BE2C (cell line): ENCODE measurements at regions not wholly inside any gene's neighbourhood (a gene's known extent, or its start where the extent isn't known, plus 50 kb on each side); places are given as distances from the start of the nearest gene placed in this dataset.
A peak's percentile ranks its signal among the peaks of the same experiment; 100 is the strongest.
"Not testable (repeated sequence)": the region's sequence is repeated elsewhere in the genome, so short reads cannot be mapped to it uniquely, and the experiment has no call there.

Experiments used
- DNase-seq: peaks from one replicate; pipeline ENCODE4 v3.0.0-alpha.2; 2020
- H3K27me3 ChIP-seq: fragments of 250-450 bp; sonication (Bioruptor Pico); 2 replicates; pipeline ENCODE4 v1.5.1; 2020; ENCODE audit warnings: mild to moderate bottlenecking
- H3K36me3 ChIP-seq: fragments of 250-450 bp; sonication (Bioruptor Pico); 2 replicates; pipeline ENCODE4 v1.5.1; 2020; ENCODE audit warnings: mild to moderate bottlenecking
- H3K4me1 ChIP-seq: fragments of 250-450 bp; sonication (Bioruptor Pico); 2 replicates; pipeline ENCODE4 v1.5.1; 2020
- H3K4me3 ChIP-seq: 2 replicates; pipeline ENCODE4 v1.5.1; 2011; ENCODE audit warnings: low read depth, low read length
- H3K9me3 ChIP-seq: fragments of 250-450 bp; sonication (Bioruptor Pico); 2 replicates; pipeline ENCODE4 v1.5.1; 2020
- TF ChIP-seq, protein P1 (sequence below): IDR thresholded peaks from 2 replicates; pipeline ENCODE4 v1.5.1; 2012; ENCODE audit warnings: mild to moderate bottlenecking, low read depth, low read length

- H3K4me1 ChIP-seq: no peaks in the 10 kb centered on the region; the same call in 1 of the 2 replicates
- no peaks in the 10 kb centered on the region for H3K9me3 ChIP-seq
- H3K4me3 ChIP-seq: no peak overlapping the region
- DNase-seq: no peak
- H3K27me3 ChIP-seq: no peaks in the 10 kb centered on the region
- H3K36me3 ChIP-seq: no peaks in the 10 kb centered on the region
- TF ChIP-seq, protein P1, sequence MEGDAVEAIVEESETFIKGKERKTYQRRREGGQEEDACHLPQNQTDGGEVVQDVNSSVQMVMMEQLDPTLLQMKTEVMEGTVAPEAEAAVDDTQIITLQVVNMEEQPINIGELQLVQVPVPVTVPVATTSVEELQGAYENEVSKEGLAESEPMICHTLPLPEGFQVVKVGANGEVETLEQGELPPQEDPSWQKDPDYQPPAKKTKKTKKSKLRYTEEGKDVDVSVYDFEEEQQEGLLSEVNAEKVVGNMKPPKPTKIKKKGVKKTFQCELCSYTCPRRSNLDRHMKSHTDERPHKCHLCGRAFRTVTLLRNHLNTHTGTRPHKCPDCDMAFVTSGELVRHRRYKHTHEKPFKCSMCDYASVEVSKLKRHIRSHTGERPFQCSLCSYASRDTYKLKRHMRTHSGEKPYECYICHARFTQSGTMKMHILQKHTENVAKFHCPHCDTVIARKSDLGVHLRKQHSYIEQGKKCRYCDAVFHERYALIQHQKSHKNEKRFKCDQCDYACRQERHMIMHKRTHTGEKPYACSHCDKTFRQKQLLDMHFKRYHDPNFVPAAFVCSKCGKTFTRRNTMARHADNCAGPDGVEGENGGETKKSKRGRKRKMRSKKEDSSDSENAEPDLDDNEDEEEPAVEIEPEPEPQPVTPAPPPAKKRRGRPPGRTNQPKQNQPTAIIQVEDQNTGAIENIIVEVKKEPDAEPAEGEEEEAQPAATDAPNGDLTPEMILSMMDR: no peak
These were observed 415.1 kb downstream of the TMEM121 start for GRCh38 chr14:105941226-105942166.

DNA sequence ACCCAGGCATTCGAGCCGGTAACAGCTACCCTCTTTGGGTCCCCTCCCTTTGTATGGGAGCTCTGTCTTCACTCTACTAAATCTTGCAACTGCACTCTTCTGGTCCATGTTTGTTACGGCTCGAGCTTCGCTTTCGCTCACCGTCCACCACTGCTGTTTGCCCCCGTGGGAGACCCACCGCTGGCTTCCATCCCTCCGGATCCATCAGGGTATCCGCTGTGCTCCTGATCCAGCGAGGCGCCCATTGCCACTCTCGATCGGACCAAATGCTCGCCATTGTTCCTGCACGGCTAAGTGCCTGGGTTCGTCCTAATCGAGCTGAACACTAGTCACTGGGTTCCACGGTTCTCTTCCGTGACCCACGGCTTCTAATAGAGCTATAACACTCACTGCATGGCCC is 416.3 kb downstream of the TMEM121 start:
- not testable (repeated sequence) for H3K4me1 ChIP-seq, H3K4me3 ChIP-seq, H3K9me3 ChIP-seq, H3K27me3 ChIP-seq, H3K36me3 ChIP-seq, DNase-seq

DNA sequence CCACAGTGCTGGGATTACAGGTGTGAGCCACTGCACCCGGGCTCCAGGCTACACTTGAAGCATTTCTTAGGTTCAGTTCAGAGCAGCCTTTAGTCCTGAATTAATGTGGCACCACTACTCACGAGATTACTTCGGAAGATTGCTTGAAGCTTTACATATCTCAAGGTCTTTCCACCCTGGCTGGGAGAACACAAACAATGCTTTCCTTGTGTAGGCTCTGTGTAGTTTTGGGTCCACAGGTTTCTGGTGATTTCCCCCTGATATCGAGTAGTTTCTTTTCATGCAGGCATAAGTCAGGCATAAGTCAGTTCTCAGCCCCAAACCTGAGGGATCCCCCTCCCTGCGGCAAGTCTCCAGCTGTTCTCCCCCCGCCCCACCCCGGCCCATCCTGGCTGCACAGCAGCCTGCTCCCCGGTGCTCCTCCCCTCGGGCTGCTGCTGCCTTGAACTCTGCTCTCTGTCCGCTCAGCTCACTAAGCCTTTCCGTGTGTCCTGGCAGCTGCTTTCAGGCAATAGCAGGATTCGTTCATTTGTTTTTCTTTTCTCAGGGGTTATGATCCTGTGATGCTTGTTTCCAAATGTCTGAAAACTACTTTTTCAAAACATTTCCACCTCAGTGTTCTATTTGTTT is 417.7 kb downstream of the TMEM121 start:
- Histone ChIP-seq H3K36me3 (no peaks in the 10 kb centered on the region), H3K4me3 (no peak overlapping the region), H3K27me3 (no peaks in the 10 kb centered on the region), H3K9me3 (no peaks in the 10 kb centered on the region), H3K4me1 (no peaks in the 10 kb centered on the region; the same call in 1 of the 2 replicates)
- DNase-seq: no peak
- TF ChIP-seq, protein P1: no peak

DNA sequence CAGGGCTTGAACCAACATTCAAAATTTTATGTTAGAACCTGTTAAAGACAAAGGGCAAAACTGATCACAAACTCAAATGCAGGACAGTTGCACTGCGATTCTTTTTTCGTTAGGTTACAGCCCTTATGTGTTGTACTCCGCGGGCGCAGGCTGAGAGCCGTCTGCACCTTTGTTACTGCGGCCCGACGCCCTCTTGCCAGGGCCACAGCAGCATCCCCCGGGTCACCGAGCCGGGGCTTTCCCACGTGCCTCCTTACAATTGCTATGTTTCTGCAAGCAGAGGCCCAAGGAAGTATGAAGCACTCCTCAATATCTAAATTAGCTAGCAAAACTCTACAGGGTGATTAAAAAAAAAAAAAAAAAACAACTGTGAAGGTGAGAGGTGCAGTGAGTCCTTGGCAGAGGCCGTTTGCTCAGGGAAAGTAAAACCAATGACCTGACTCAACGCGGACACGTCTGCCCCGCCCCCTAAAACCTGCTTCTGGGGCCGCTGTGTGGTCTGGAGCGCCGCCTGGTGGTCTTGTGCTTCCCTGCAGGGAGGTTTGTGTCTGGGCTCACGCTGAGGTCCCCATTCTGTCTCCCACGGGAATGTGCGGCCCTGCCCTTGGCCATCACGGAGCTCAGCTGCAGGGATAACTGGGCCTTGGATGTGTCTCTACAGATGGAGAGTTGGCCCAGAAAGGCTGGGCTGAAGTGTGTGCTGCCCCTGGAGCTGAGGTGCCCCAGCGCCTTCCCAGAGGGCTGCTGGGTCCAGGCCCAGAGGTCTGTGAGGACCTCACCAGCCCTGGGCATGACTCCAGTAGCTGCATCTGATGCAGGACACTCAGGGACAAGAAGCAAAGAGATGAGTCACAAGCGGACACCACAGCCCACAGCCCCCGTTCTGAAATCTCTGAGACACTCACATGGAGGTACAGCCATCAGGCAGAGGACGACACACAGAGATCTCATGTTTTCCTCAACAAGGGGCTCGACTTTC is 418.5 kb downstream of the TMEM121 start:
- Histone ChIP-seq H3K27me3 (no peaks in the 10 kb centered on the region), H3K4me1 (no peaks in the 10 kb centered on the region; the same call in 1 of the 2 replicates), H3K36me3 (no peaks in the 10 kb centered on the region), H3K4me3 (peak overlapping the region; percentile 2; the same call in 1 of the 2 replicates), H3K9me3 (no peaks in the 10 kb centered on the region)
- TF ChIP-seq, protein P1: peak; percentile 94
- peak; percentile 89 for DNase-seq

DNA sequence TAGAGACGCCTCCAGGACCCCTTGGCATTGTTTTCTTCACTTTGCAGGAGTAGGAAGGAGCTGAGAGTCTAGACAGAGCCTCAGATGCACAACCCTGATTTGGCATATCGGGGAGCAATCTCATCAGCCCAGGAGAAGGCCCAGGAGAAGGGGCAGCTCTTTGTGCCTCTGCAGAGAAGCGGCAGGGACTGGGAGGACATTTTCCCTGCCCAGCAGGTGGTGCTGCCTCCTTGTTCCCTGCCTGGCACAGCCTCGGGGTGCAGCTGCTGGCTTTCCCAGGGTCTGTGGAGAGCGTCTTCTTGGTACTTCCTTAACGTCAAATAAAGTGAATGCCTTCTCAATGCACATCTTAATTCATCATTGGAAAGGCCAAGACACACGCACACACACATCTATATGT is 419.5 kb downstream of the TMEM121 start:
- peak; percentile 52 for DNase-seq
- H3K36me3 ChIP-seq: no peaks in the 10 kb centered on the region
- TF ChIP-seq, protein P1: peak; percentile 53
- H3K4me1 ChIP-seq: no peaks in the 10 kb centered on the region; the same call in 1 of the 2 replicates
- H3K9me3 ChIP-seq: no peaks in the 10 kb centered on the region
- H3K4me3 ChIP-seq: no peak overlapping the region
- no peaks in the 10 kb centered on the region for H3K27me3 ChIP-seq

GRCh38 chr14:105947599-105947998 is 421.2 kb downstream of the TMEM121 start:
- no peak for DNase-seq
- Histone ChIP-seq H3K27me3 (no peaks in the 10 kb centered on the region), H3K36me3 (no peaks in the 10 kb centered on the region), H3K9me3 (no peaks in the 10 kb centered on the region), H3K4me1 (no peaks in the 10 kb centered on the region; the same call in 1 of the 2 replicates), H3K4me3 (no peak overlapping the region)
- TF ChIP-seq, protein P1: no peak

- not testable (repeated sequence) for H3K9me3 ChIP-seq, H3K4me3 ChIP-seq, DNase-seq
These were observed 422.6 kb downstream of the TMEM121 start for GRCh38 chr14:105948955-105949354.

DNA sequence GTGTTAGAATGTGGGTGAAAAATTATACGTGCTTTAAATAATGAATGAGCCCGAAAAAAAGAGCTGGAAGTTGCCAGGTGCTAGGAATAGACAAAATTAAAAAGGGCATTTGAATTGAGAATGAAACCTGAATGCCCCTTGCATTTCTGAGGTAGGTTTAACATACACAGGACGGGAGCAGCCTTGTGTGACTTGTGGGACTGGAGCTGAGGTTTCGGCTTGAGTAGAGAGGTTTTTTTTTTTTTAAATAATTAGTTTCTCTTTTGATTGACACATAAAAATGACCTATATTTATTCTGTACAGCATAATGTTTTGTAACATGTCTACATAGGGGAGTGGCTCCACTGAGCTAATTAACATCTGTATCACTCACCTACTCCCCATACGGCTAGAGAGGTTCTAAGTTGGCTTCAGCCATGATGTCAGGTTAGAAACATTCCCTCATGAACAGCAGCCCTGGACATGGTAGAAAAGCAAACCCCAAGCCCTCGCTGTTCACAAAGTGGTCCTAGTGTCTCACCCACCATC is 424.0 kb downstream of the TMEM121 start:
- H3K4me1 ChIP-seq, H3K27me3 ChIP-seq, DNase-seq, H3K9me3 ChIP-seq, H3K36me3 ChIP-seq, H3K4me3 ChIP-seq: not testable (repeated sequence)

More at GRCh38 chr14:105948955-105949354, 422.6 kb downstream of the TMEM121 start:
- not testable (repeated sequence) for H3K4me1 ChIP-seq, H3K36me3 ChIP-seq, H3K27me3 ChIP-seq
